Tibial nerve (tissue), 4 donors: ENCODE measurements at regions not wholly inside any gene's neighbourhood (a gene's known extent, or its start where the extent isn't known, plus 50 kb on each side); places are given as distances from the start of the nearest gene placed in this dataset.

Experiments
- DNase-seq, 2 donors: peaks; one replicate each; pipeline ENCODE4 v3.0.0-alpha.2; 2019; ENCODE audit warnings: low spot score in 2 of 2
- H3K27ac ChIP-seq, 4 donors: fragments of 200-600 bp; sonication (generic) in 3 of 4; one replicate each; pipeline ENCODE4 v1.5.1; 2017 to 2019; ENCODE audit warnings: mild to moderate bottlenecking in 1 of 4
- H3K27me3 ChIP-seq, 2 donors: fragments of 200-600 bp; sonication (generic) in 1 of 2; one replicate each; pipeline versions ENCODE4 v1.5.1 to v1.6.0; 2017 to 2019
- H3K36me3 ChIP-seq, 3 donors: fragments of 200-600 bp; sonication (generic); one replicate each; pipeline ENCODE4 v1.5.1; 2018 to 2019
- H3K4me1 ChIP-seq, 4 donors: fragments of 200-600 bp; sonication (generic) in 3 of 4; one replicate each; pipeline ENCODE4 v1.5.1; 2017 to 2019
- H3K4me3 ChIP-seq, 4 donors: fragments of 200-600 bp; sonication (generic) in 3 of 4; one replicate each; pipeline ENCODE4 v1.5.1; 2017 to 2019; ENCODE audit warnings: mild to moderate bottlenecking in 1 of 4, moderate library complexity in 1 of 4
- H3K9me3 ChIP-seq, 4 donors: fragments of 200-600 bp; sonication (generic) in 3 of 4; one replicate each; pipeline ENCODE4 v1.5.1; 2017 to 2019
- CTCF ChIP-seq, 5 experiments: fragments of 200-600 bp in 3 of 5; fragments of 450-650 bp in 2 of 5; sonication (generic) in 3 of 5; IDR thresholded peaks; one replicate each; pipeline ENCODE4 v1.5.1; 2016 to 2019; ENCODE audit warnings: antibody characterized with exemption in 5 of 5, mild to moderate bottlenecking in 3 of 5, moderate library complexity in 2 of 5
- EP300 ChIP-seq, 2 donors: sonication (generic); formaldehyde crosslinking; IDR thresholded peaks; one replicate each; pipeline ENCODE4 v1.6.1; 2017; ENCODE audit warnings: antibody characterized with exemption in 2 of 2, mild to moderate bottlenecking in 1 of 2
- POLR2A ChIP-seq, 2 donors: fragments of 450-650 bp; IDR thresholded peaks; one replicate each; pipeline ENCODE4 v1.6.1; 2017; ENCODE audit warnings: antibody characterized with exemption in 2 of 2, mild to moderate bottlenecking in 2 of 2, moderate library complexity in 2 of 2
- WGBS, 2 donors: methylation state at CpG; one replicate each; pipeline ENCODE4 v1.1.5; 2018; 5-methylcytosine and 5-hydroxymethylcytosine counted together

- 82 to 84% methylated on average over 7 of the region's 7 CpGs for WGBS, 2 donors
- TF ChIP-seq POLR2A (IDR thresholded peaks at IDR 0.05) (no peak), EP300 (IDR thresholded peaks at IDR 0.05) (no peak), CTCF (IDR thresholded peaks at IDR 0.05) (no peak)
These were observed 593.6 kb downstream of the ETS1 start for GRCh38 chr11:127993788-127994187.

DNA sequence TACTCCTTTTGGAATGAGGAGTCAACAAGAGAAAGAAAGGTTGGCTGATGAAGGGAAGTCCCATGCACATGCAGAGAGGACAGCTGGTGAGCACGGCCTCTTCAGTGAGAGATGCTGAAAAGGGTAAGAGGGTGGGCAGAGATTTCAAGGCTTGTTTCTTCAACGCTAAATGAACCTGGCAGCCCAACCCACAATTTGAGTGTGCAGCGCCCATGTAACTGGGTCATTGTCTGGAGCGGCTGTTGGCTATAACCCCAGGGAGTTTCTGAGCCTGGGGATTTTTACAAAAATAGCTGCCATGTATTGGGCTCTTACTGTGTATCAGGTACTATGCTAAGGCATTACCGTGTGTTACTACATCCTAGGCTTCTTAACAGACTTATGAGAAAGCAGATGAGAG is 594.1 kb downstream of the ETS1 start:
- no peak for DNase-seq
- TF ChIP-seq CTCF (IDR thresholded peaks at IDR 0.05), result no peak
- TF ChIP-seq EP300 (IDR thresholded peaks at IDR 0.05), result no peak
- TF ChIP-seq POLR2A (IDR thresholded peaks at IDR 0.05), result no peak
- Histone ChIP-seq H3K27ac (no peak overlapping the region), H3K4me3 (no peak overlapping the region), H3K9me3 (no peaks in the 10 kb centered on the region), H3K36me3 (no peaks in the 10 kb centered on the region), H3K4me1 (no peaks in the 10 kb centered on the region), H3K27me3 (no peaks in the 10 kb centered on the region)
- WGBS, 2 donors, result 82 to 84% methylated on average over 5 of the region's 5 CpGs

More at GRCh38 chr11:127993788-127994187, 593.6 kb downstream of the ETS1 start:
- no peak for DNase-seq
- Histone ChIP-seq H3K36me3 (no peaks in the 10 kb centered on the region), H3K4me1 (no peaks in the 10 kb centered on the region), H3K9me3 (no peaks in the 10 kb centered on the region), H3K27ac (no peak overlapping the region), H3K4me3 (no peak overlapping the region), H3K27me3 (no peaks in the 10 kb centered on the region)

- peaks cover 0 to 17% (median 0%) of the 10 kb centered on the region in 4 donors for H3K9me3 ChIP-seq
- WGBS, 2 donors, result 77 to 84% methylated on average over 4 of the region's 4 CpGs
- no peak overlapping the region for H3K4me3 ChIP-seq
- no peak for DNase-seq
- TF ChIP-seq POLR2A (IDR thresholded peaks at IDR 0.05) (no peak), EP300 (IDR thresholded peaks at IDR 0.05) (no peak), CTCF (IDR thresholded peaks at IDR 0.05) (no peak)
- H3K27ac ChIP-seq, result no peak overlapping the region
- no peaks in the 10 kb centered on the region for H3K36me3 ChIP-seq
- no peaks in the 10 kb centered on the region for H3K4me1 ChIP-seq
- H3K27me3 ChIP-seq, result no peaks in the 10 kb centered on the region
These were observed 601.3 kb downstream of the ETS1 start for GRCh38 chr11:127986073-127986472.

GRCh38 chr11:127972816-127973215 is 614.5 kb downstream of the ETS1 start:
- no peak overlapping the region for H3K4me3 ChIP-seq
- TF ChIP-seq CTCF (IDR thresholded peaks at IDR 0.05), result no peak
- no peak for TF ChIP-seq POLR2A (IDR thresholded peaks at IDR 0.05)
- no peak for TF ChIP-seq EP300 (IDR thresholded peaks at IDR 0.05)
- no peaks in the 10 kb centered on the region for H3K36me3 ChIP-seq
- no peak overlapping the region for H3K27ac ChIP-seq
- H3K9me3 ChIP-seq, result peaks cover 0 to 6% (median 0%) of the 10 kb centered on the region in 4 donors
- H3K4me1 ChIP-seq, result no peaks in the 10 kb centered on the region
- no peaks in the 10 kb centered on the region for H3K27me3 ChIP-seq
- no peak for DNase-seq

GRCh38 chr11:127971448-127971847 is 615.9 kb downstream of the ETS1 start:
- Histone ChIP-seq H3K9me3 (no peaks in the 10 kb centered on the region), H3K27ac (no peak overlapping the region), H3K4me1 (no peaks in the 10 kb centered on the region), H3K4me3 (no peak overlapping the region), H3K27me3 (no peaks in the 10 kb centered on the region), H3K36me3 (no peaks in the 10 kb centered on the region)
- WGBS, 2 donors, result 90 to 98% methylated on average over 5 of the region's 5 CpGs
- no peak for TF ChIP-seq CTCF (IDR thresholded peaks at IDR 0.05)
- TF ChIP-seq EP300 (IDR thresholded peaks at IDR 0.05), result no peak
- TF ChIP-seq POLR2A (IDR thresholded peaks at IDR 0.05), result no peak
- no peak for DNase-seq
